ENCODE measurements at regions not wholly inside any gene's neighbourhood (a gene's known extent, or its start where the extent isn't known, plus 50 kb on each side); places are given as distances from the start of the nearest gene placed in this dataset.
A peak's percentile ranks its signal among the peaks of the same experiment; 100 is the strongest.
"Not testable (repeated sequence)": the region's sequence is repeated elsewhere in the genome, so short reads cannot be mapped to it uniquely, and the experiment has no call there.

DNA sequence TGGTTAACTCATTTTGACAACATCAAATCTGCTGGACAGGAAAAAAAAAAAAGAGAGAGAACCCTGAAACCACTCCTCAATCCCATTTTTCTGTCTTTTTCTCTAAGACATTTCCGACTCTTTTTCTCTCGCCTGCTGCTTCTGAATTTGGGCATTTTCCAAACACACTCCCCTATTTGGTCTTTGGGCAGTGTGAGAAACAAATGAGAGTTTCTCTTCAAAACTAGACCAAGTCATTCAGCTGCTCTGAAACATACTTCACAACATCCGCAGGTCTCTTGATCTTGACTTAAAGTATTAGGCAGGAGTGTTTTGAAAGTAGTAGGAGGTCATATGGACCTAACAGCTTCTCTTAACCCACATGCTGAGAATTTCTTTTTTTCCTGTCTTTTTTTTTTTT is 364.8 kb upstream of the ESRRG start:
- no peak for DNase-seq

DNA sequence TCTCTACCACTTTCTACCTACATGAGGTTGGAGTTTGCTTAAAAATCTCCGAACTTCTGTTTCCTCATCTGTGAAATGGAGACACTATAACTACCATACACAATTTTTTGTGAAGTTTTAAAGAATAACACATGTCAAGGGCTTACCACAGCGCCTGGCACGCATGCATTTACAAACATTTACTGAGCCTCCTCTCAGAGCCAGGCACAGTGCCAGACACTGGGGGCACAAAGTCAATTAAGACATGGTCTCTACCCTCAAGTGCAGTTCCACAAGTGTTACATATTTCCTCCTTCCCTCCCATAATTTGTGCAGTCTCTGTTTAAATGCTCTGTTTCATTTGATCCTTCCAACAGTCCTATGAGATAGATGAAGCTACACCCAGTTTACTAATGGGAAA is 356.4 kb upstream of the ESRRG start:
- DNase-seq: peak; percentile 46

DNA sequence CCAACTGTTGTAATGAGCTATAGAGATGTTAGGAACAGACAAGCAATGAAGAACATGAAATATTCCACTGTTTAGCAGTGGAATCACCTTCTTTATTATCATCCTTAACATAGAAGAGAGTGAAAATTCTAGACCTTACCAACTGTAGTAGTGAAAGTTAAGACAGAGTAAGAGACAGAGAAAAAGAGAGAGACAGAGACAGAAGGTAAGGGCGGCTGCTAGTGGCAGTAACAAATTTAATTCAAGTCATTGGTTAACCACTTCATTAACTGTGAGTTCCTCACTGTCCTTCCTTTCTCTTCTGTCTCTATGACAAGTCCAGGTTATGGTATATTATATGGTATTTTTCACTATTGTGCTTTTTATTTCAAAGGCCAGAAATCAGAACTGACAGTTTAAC is 355.7 kb upstream of the ESRRG start:
- no peak for DNase-seq

DNA sequence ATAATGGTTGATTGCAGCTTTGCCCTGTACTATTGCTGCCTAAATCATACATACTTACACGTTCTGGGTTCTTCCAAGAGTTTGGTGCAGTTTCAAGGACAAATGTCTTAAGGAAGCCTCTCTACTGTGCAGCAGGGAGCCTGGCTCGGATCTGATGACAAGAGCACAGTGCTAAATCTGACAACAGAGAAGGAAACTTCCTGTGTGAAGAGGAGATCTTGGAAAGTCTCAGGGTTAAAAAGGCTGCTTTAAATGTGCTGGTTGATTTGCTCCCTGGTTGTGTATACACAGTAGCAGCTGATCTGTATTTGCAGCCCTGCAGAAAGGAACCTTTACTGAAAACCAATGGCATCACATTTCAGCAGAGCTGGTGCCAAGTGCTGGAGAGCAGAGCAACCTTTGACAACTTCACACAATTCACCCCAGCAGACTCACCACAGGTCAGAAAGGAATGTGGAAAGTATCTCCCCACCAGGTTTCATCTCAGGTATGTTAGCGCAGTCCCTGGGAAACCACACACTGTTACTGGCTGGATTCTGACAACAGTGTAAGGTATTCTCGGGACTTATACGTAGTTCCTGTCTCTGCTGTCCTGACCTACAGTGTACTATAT is 355.0 kb upstream of the ESRRG start:
- DNase-seq: peak; percentile 47

DNA sequence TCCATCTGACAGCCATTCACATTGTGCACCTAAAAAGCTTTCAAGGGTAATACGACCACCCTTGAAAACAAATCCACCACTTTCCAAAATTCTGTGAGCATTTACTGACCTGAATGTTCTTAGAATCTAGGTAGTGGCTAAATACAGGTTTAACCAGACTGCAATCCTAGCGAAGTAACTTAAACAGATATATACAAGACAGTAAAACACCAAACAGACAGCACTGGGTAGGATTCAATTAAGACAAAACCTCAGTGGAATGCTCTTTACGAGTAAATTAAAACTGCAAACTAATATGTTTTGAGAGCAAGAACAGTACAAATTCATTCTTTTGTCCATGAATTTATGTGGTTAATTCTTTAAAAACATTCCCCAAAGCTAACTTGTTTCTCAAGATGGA is 354.2 kb upstream of the ESRRG start:
- DNase-seq: no peak

DNA sequence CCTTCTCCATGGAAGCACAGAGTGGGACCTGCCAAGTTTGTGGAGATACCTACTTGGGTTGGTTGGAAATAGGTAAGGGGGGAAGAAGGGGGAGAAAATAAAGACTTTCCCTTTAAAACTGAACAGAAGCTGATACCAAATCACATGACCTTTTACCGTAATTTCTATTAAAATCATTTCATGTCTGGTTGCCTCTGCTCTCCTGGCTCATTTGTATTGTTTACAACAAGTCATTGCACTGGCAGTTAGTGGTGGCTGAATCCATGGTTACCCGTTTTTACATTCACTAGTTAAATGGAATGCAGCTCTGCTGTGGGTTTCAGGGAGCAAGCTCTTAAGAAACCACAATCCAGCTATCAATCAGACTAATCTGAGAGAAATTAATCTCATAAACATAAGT is 353.7 kb upstream of the ESRRG start:
- peak; percentile 39 for DNase-seq

DNA sequence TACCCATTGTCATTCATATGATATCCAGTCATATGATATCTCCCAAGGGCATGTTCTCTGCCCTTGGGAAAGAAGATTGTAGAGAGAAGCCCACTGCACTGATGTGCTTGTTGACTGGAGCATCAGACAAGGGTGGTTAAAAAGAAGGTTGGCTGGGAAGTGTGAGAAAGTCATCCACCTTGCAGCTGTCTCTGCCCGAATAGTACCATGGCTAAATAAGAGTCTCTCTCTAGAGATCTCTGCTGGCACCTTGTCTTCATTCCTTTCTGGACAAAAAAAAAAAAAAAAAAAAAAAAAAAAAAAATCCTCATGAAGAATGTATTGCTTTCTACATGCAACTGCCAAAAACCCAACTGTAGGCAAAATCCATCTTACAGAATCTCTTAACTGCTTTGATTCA is 349.7 kb upstream of the ESRRG start:
- no peak for DNase-seq

DNA sequence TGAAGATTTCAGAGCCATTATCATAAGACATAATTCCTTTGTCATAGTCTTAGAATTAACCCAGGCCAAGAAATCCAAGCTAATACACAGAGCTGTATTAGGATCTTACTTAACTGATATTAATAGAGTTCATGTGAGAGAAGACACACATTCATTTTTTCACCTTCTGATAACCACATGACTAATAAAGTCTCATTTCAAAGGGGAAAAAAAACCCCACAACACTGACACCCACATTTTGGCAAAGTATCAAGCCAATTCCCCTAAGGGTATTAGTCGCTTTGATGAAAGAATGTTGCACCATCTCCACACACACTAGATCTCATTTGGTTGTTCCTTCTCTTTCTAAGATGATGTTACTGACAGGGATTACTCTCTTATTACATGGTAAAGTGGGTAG is 344.4 kb upstream of the ESRRG start:
- DNase-seq: no peak

DNA sequence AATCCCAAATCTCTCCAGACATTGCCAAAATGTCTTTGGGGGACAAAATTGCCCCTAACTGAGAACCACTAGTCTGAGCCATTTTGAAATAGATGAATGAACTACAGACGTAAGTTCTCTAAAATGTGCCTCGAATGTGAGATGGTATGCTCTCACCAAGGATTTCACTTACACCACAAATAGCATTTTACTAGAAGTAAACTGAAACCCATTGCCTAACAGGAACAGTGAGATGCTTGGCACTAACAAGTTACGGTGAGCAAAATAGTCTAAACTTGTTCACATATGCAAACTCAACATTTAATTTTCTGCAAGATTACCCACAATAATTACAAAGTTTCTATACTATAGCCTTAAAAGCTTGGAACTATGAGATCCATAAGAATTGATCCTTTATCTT is 343.6 kb upstream of the ESRRG start:
- DNase-seq: no peak

DNA sequence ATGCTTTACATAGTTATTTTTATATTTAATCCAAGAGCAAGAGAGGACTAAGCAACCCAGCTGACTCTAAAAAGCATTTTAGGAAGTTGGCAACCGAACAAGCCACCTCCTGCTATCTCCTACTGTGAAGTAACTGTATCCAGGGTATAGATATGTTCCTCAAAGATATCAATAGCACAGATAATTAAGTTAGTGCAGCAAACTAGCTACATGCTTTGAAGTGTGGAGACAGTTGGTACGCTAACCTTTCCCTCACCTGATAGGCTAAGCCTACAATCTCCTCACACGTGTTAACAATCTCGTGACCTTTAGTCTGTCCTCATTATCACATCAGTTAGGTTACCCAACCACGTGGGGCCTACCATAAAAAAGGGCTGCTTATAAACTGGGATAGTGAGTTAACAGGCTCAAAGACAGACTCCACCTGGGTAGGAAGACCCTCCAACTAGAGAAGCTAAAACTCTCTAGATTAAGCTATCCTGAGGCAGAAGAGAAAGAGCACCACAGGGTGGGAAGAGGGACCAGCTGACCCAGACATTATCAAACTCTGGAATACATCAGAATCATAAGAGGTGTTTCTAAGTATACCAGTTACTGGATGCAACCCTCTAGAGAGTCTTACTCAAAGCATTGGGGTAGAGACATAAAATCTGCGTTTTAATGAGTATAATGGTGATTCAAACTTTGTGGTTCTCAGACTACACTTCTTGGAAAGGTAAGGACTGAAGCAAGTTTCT is 340.1 kb upstream of the ESRRG start:
- no peak for DNase-seq

DNA sequence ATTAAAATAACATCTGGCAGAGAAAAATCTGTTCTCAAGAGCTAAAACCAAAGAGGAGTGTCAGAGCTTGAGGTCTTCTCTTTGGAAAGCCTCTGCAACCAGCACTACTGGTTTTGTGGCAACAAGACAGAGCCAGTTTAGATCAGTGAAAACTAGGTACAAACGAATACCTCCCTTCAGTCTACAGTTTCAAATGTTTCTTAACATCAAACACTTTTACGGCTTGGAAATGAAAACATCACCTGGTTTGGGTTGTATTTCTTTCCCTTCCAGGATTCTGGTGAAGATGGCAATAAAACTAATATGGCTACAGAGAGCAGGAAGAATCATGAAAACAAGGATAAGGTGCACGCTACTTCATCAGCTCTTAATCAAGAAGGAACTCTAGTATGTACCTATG is 339.4 kb upstream of the ESRRG start:
- DNase-seq: no peak

DNA sequence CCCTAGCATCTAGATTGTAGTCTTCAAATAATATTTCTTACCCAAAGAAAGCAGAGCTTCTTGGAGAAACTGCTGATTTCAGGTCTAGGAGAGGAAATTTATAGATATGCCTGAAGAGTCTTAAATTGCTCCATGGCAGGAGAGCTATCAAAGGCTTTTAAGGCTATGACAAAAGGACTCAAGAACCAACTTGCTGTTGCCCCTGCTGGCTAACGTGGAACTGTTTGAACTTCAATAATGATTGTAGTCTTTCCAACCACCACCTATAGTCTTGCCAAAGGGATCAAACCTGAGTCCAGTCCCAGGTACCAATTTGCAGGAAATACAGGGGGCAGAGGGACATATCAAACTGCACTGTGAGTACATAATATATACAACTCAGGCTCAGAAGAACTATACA is 336.2 kb upstream of the ESRRG start:
- DNase-seq: no peak

DNA sequence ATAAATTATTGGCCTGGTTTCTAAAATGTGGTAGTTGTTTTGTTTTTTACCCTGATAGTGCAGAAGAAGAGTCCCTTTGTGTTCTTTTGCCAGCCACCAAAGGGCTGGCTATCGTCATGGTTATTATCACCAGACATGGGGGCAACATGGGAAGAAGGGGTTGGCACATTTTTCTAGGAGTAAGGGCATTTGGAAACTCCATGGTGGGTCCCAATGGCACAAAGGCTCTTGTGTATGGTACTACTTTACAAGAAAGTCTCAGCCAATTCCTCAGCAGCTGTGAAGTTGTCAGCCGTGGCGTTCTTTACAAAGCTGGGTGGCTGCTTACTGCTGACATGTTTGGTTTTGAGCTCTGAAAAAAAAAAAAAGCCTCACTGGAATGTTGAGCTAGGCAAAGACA is 330.4 kb upstream of the ESRRG start:
- DNase-seq: no peak

DNA sequence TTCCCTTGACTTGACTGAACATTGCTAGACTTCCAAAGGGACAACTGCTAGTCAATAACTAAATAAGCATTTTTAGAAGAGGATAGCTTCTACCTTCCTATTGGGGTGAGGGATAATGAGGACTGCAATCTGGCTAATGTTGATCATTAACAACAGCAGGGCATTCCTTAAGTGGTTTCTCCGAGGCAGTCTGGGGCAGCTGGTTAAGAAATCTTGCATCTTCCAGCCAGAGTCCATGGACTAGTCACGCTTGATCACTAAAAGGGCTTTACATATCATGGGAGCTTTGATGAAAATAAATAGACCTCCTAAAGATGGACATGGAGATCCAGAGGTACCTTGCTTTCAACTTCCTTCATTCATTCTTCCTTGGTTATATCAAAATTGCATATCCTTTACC is 329.4 kb upstream of the ESRRG start:
- DNase-seq: no peak

DNA sequence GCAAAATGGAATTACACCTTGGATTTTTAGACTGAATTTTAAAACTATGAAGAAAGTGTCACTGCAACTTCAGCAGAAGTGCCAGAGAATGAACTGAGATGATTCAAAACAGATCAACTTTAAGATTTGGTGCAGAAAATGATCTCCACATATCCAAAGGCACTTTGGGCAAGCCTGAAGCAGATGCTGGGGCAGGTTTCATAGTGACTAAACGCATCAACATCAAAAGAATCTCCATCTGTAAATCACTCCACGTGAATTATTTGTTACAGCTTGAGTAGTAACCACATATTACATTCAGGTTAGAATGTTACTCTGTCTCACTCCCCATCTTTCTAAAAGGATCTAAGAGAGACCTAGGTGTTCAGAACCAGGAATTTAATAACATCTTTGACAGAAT is 329.0 kb upstream of the ESRRG start:
- DNase-seq: no peak

DNA sequence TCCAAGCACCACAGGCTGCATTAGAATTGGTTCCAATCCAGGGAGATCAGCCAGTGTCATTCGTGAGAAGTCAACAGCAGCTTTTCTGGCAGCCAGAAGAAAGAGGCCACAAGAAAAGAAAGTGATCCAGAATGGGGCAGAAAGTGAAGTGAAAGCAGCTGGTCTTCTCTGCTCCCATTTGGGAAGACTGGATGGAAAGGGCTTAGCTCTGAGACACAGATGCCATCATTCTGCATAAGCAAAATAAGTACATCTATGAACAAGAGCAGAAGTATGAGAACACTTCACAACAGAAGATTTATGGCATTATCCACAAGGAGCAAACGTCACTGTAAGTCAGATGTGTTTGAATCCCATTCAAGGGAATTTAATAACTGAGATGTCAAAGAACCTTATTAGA is 326.5 kb upstream of the ESRRG start:
- no peak for DNase-seq

DNA sequence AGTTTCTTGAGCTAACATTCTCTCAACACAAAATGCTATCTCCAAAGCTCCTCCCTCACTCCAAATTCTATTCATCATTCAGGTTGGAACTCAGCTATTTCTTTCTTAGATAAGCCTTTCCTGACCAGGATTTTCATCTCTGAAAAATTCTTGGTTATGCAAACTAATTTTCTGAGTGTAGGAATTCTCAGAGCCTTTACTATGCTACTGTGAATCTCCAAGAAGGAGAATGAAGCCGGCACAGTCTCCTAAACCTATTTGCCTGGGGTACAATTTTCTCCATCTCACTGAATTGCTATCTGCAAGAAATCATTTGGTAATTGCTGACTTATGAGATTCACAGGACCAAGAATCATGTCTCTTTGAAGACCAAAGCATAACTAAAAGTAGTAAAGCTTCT is 325.9 kb upstream of the ESRRG start:
- no peak for DNase-seq

DNA sequence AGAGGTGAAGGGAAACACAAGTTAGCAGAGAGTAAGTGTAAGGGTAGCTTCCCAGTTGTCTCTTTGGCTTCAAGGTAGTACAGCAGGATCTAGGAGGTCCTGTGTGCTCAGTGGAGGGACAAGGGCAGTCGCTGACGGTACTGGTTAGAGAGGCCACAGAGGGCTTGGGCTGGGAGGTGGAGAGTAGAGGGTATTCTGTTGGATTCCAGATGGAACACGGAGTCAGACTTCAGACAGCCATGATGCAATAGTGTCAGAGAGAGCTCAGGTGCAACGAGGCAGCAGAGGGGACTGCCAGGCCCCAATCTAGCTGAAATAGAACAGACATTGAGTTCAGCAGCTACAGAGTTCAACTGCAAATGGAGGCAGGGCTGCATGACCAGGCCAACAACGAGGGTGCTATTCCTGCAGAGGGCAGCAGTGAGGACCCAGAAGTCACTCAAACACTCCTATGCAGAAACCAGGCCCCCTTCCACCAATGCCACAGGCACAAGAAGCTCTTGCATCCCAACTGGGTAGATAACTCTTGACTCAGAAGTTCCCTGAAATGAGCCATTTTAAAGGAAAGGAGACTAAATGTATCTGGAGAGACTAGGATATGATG is 325.0 kb upstream of the ESRRG start:
- DNase-seq: no peak

DNA sequence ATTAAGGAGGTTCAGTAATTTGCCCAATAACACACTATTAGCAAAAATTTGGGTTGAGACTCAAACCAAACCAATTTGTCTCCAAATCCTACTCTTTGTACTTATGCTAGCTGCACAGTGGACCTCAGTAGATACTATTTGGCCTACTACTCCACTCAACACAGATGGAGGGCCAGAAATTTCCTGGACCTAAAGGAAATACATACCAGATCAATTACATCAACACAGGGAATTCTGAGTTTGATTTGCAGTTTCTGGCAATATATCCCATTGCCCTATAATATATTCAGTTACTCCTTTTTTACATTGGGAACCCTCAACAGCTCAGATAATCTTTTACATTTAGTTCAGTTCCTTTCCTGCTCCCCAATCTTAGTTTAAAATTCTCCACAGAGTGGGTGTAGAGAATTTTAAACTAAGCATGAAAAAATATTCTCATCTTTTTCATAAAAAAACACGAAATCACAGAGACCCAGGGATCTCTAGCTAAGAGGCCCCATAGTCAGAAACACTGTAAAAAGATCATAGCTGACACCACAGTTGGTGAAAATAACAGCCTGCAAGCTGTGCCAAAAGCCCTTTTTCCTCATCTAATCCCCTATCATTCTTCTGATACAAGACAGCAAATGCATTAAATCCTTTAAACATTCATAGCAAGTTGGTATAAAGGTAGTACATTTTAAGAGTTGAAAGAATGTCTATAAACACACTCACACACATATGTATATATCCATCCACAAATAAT is 317.7 kb upstream of the ESRRG start:
- no peak for DNase-seq

DNA sequence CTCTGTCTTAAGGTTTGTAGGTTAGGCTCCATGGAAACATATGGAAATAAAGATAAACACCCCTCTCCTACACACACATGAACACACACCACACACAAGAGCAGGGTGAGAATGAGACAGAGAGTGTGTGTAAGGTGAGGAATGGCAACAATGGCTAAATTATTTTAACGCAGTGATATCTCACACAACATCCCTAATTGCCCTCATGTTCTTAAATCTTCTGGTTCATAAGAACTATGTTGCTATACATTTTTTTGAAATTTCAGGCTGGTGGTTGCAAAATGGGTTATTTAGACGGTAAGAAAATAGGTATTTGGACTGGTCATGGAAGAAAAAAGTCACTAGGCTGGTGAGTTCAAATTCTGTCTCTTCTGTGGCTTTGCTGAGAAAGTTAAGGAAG is 316.7 kb upstream of the ESRRG start:
- DNase-seq: no peak

DNA sequence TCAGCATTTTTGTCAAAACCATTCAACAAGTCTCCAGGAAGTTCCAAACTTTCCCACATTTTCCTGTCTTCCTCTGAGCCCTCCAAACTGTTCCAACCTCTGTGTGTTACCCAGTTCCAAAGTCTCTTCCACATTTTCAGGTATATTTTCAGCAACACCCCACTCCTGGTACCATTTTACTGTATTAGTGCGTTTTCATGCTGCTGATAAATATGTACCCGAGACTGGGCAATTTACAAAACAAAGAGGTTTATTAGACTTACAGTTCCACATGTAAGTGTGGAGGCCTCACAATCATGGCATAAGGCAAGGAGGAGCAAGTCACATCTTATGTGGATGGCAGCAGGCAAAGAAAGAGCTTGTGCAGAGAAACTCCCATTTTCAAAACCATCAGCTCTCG is 315.9 kb upstream of the ESRRG start:
- DNase-seq: not testable (repeated sequence)

DNA sequence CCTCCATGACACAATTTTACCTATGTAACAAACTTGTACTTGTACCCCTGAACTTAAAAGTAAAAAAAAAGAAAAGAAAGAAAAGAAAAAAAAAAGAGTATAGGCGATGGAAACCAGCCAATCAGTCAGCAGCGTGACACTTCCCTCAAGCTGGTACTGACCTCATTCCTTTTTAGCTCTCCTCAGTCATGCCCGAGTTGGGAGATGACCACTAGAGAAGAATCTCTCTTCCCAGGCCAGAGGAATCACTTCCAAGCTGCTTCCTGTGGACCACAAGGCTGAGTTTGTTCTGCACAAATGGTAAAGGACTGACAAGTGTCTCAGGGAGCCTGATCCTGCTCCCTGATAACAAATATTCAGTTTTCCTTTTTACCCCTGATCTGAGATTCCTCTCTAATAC is 313.5 kb upstream of the ESRRG start:
- no peak for DNase-seq

DNA sequence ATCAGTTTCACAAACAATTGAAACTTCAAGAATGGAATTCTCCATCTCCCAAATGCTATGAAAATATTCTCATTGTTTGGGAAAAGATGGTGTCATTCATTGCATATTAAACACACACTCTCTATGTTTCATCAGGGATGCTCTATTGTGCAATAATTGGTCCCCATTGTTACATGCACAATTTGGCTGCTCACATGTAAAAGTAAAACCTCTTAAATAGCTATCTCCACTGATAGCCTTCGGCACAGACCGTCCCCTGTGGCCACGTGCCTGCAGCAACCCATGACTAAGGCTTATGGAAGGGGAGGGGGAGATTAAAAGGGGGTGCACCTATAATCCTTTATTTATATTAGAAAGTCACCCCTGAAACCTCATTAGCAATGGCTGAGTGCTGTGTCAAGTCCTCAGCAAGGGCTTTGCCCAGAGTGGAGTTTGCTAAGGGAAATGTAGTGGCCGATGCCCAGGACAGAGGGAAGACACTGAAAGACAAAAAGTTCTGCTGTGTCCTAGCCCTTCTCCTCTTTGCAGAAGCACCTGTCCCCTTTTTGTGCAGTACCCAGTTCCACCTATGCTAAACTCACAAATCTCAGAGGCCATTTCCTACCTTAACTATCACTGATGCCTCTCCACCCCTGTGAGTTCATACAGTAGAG is 309.6 kb upstream of the ESRRG start:
- no peak for DNase-seq
